Astrocyte (in vitro differentiated cells and primary cell): ENCODE measurements at regions not wholly inside any gene's neighbourhood (a gene's known extent, or its start where the extent isn't known, plus 50 kb on each side); places are given as distances from the start of the nearest gene placed in this dataset.

Experiments
- DNase-seq: peaks from one replicate; pipeline ENCODE4 v3.0.0-alpha.2; 2010; ENCODE audit warnings: low read depth
- FAIRE-seq: peaks from 2 replicates; lab custom pipeline; 2011; peaks lifted over from hg19 to GRCh38; lab: Jason Lieb, UNC
- H2AFZ ChIP-seq: 2 replicates; pipeline ENCODE4 v1.6.0; 2012; ENCODE audit warnings: low read depth, low read length, inconsistent platforms
- H3K27ac ChIP-seq: 2 replicates; pipeline ENCODE4 v1.5.1; 2011; ENCODE audit warnings: low read depth, low read length, inconsistent platforms
- H3K27me3 ChIP-seq: 2 replicates; pipeline ENCODE4 v1.6.0; 2011; ENCODE audit warnings: low read length, inconsistent platforms; ENCODE audit not compliant: insufficient read depth
- H3K36me3 ChIP-seq: 2 replicates; pipeline ENCODE4 v1.5.1; 2011; ENCODE audit warnings: low read length, inconsistent platforms; ENCODE audit not compliant: insufficient read depth
- H3K4me1 ChIP-seq: 2 replicates; pipeline ENCODE4 v1.5.1; 2011; ENCODE audit warnings: low read length, inconsistent platforms; ENCODE audit not compliant: insufficient read depth
- H3K4me2 ChIP-seq: 2 replicates; pipeline ENCODE4 v1.6.0; 2012; ENCODE audit warnings: low read length, inconsistent platforms
- H3K4me3 ChIP-seq: 2 replicates; pipeline ENCODE4 v1.5.1; 2011; ENCODE audit warnings: low read depth, mild to moderate bottlenecking, low read length, inconsistent platforms; ENCODE audit not compliant: insufficient read depth
- H3K79me2 ChIP-seq: 2 replicates; pipeline ENCODE4 v1.6.0; 2012; ENCODE audit warnings: mild to moderate bottlenecking, low read length, inconsistent platforms; ENCODE audit not compliant: insufficient read depth
- H3K9ac ChIP-seq: 2 replicates; pipeline ENCODE4 v1.6.0; 2012; ENCODE audit warnings: mild to moderate bottlenecking, low read length, inconsistent platforms
- H3K9me3 ChIP-seq: 2 replicates; pipeline ENCODE4 v1.5.1; 2012; ENCODE audit warnings: low read depth, mild to moderate bottlenecking, low read length, inconsistent platforms; ENCODE audit not compliant: insufficient read depth
- H4K20me1 ChIP-seq: 2 replicates; pipeline ENCODE4 v1.6.0; 2012; ENCODE audit warnings: low read length, inconsistent platforms; ENCODE audit not compliant: insufficient read depth
- H3K27ac Mint-ChIP-seq: one replicate; pipeline ENCODE4 v1.8.0; 2021; ENCODE audit warnings: mild to moderate bottlenecking, mixed read lengths; ENCODE audit not compliant: unreplicated experiment
- H3K27me3 Mint-ChIP-seq: one replicate; pipeline ENCODE4 v1.8.0; 2021; ENCODE audit warnings: low read depth, mixed read lengths; ENCODE audit not compliant: unreplicated experiment
- H3K36me3 Mint-ChIP-seq: one replicate; pipeline ENCODE4 v1.8.0; 2021; ENCODE audit warnings: low read depth, mixed read lengths; ENCODE audit not compliant: unreplicated experiment
- H3K4me1 Mint-ChIP-seq: one replicate; pipeline ENCODE4 v1.8.0; 2021; ENCODE audit warnings: low read depth, mixed read lengths; ENCODE audit not compliant: unreplicated experiment
- H3K4me3 Mint-ChIP-seq: one replicate; pipeline ENCODE4 v1.8.0; 2021; ENCODE audit warnings: mild to moderate bottlenecking, moderate library complexity, mixed read lengths; ENCODE audit not compliant: unreplicated experiment
- H3K9me3 Mint-ChIP-seq: one replicate; pipeline ENCODE4 v1.8.0; 2021; ENCODE audit warnings: mild to moderate bottlenecking, mixed read lengths; ENCODE audit not compliant: unreplicated experiment
- EZH2 ChIP-seq: IDR thresholded peaks from 2 replicates; pipeline ENCODE4 v1.6.1; 2012; ENCODE audit warnings: mild to moderate bottlenecking, low read length, inconsistent platforms; ENCODE audit not compliant: insufficient read depth
- TF ChIP-seq, protein P1 (sequence below): IDR thresholded peaks from 2 replicates; pipeline ENCODE4 v1.5.1; 2011; ENCODE audit warnings: low read depth, mild to moderate bottlenecking, inconsistent platforms, low read length, moderate library complexity; ENCODE audit not compliant: insufficient read depth

GRCh38 chr7:91443862-91444261 lies 179.6 kb downstream of the FZD1 start:
- H3K27me3 Mint-ChIP-seq: no peaks in the 10 kb centered on the region
- Histone ChIP-seq H3K4me3 (no peak overlapping the region), H3K27ac (peak overlapping the region; percentile 16), H3K4me2 (no peak overlapping the region), H3K9ac (no peak overlapping the region), H3K36me3 (no peaks in the 10 kb centered on the region), H3K4me1 (no peaks in the 10 kb centered on the region), H4K20me1 (no peaks in the 10 kb centered on the region), H3K9me3 (no peaks in the 10 kb centered on the region), H2AFZ (no peak overlapping the region), H3K27me3 (no peaks in the 10 kb centered on the region), H3K79me2 (no peaks in the 10 kb centered on the region)
- TF ChIP-seq, protein P1, sequence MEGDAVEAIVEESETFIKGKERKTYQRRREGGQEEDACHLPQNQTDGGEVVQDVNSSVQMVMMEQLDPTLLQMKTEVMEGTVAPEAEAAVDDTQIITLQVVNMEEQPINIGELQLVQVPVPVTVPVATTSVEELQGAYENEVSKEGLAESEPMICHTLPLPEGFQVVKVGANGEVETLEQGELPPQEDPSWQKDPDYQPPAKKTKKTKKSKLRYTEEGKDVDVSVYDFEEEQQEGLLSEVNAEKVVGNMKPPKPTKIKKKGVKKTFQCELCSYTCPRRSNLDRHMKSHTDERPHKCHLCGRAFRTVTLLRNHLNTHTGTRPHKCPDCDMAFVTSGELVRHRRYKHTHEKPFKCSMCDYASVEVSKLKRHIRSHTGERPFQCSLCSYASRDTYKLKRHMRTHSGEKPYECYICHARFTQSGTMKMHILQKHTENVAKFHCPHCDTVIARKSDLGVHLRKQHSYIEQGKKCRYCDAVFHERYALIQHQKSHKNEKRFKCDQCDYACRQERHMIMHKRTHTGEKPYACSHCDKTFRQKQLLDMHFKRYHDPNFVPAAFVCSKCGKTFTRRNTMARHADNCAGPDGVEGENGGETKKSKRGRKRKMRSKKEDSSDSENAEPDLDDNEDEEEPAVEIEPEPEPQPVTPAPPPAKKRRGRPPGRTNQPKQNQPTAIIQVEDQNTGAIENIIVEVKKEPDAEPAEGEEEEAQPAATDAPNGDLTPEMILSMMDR: no peak
- TF ChIP-seq EZH2: no peak
- peaks cover 13% of the 10 kb centered on the region for H3K9me3 Mint-ChIP-seq
- no peak overlapping the region for H3K27ac Mint-ChIP-seq
- DNase-seq: peak; percentile 31
- H3K4me3 Mint-ChIP-seq: no peak overlapping the region
- H3K36me3 Mint-ChIP-seq: no peaks in the 10 kb centered on the region
- FAIRE-seq: no peak
- peaks cover 3% of the 10 kb centered on the region for H3K4me1 Mint-ChIP-seq

DNA sequence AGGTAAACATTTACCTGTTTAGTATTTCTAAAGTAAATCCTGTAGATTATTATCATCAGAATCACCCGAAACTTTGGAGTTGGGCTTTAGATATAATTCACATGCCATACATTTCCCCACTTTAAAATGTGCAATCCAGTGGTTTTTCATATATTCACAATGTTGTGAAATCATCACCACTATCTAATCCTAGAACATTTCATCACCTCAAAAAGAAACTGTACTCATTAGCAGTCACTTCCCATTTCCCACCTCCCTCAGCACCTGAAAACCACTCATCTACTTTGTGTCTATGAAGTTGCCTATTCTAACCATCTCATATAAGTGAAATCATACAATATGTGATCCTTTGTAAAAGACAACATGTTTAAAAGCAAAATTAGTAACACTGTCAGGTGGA lies 182.6 kb downstream of the FZD1 start:
- no peak for TF ChIP-seq EZH2
- TF ChIP-seq, protein P1: no peak
- no peak for FAIRE-seq
- no peak overlapping the region for H3K27ac ChIP-seq

GRCh38 chr7:91455411-91455810 lies 191.2 kb downstream of the FZD1 start:
- Histone ChIP-seq H3K4me3 (no peak overlapping the region), H3K27me3 (no peaks in the 10 kb centered on the region), H3K79me2 (no peaks in the 10 kb centered on the region), H3K4me2 (no peak overlapping the region), H2AFZ (no peak overlapping the region), H3K4me1 (no peaks in the 10 kb centered on the region), H3K27ac (no peak overlapping the region), H3K36me3 (no peaks in the 10 kb centered on the region), H3K9ac (no peak overlapping the region), H3K9me3 (no peaks in the 10 kb centered on the region), H4K20me1 (no peaks in the 10 kb centered on the region)
- no peak for TF ChIP-seq EZH2
- TF ChIP-seq, protein P1: no peak
- H3K27me3 Mint-ChIP-seq: no peaks in the 10 kb centered on the region
- DNase-seq (no peak), FAIRE-seq (no peak)
- no peak overlapping the region for H3K27ac Mint-ChIP-seq
- H3K9me3 Mint-ChIP-seq: peaks cover 1% of the 10 kb centered on the region
- H3K36me3 Mint-ChIP-seq: no peaks in the 10 kb centered on the region
- H3K4me3 Mint-ChIP-seq: no peak overlapping the region
- no peaks in the 10 kb centered on the region for H3K4me1 Mint-ChIP-seq

More for the DNA sequence above, 182.6 kb downstream of the FZD1 start:
- Histone ChIP-seq H3K4me1 (no peaks in the 10 kb centered on the region), H3K9me3 (no peaks in the 10 kb centered on the region), H3K36me3 (no peaks in the 10 kb centered on the region), H3K4me2 (no peak overlapping the region), H2AFZ (no peak overlapping the region), H4K20me1 (no peaks in the 10 kb centered on the region), H3K79me2 (no peaks in the 10 kb centered on the region), H3K27me3 (no peaks in the 10 kb centered on the region), H3K9ac (no peak overlapping the region), H3K4me3 (no peak overlapping the region)
- H3K36me3 Mint-ChIP-seq: no peaks in the 10 kb centered on the region
- H3K27me3 Mint-ChIP-seq: no peaks in the 10 kb centered on the region
- H3K27ac Mint-ChIP-seq: no peak overlapping the region
- peaks cover 5% of the 10 kb centered on the region for H3K9me3 Mint-ChIP-seq
- no peak overlapping the region for H3K4me3 Mint-ChIP-seq
- peaks cover 3% of the 10 kb centered on the region for H3K4me1 Mint-ChIP-seq
- DNase-seq: no peak
